ENCODE measurements at regions not wholly inside any gene's neighbourhood (a gene's known extent, or its start where the extent isn't known, plus 50 kb on each side); places are given as distances from the start of the nearest gene placed in this dataset.

GRCh38 chr3:194197981-194198695 lies 62.2 kb downstream of the HES1 start:
- TF ChIP-seq YY1 (IDR thresholded peaks at IDR 0.05; ENCODE audit: insufficient read depth, insufficient read length) (no peak), SUZ12 (IDR thresholded peaks at IDR 0.05; ENCODE audit: extremely low read depth, insufficient read depth, insufficient read length) (no peak)
